AG09319 (cell line): ENCODE measurements at regions not wholly inside any gene's neighbourhood (a gene's known extent, or its start where the extent isn't known, plus 50 kb on each side); places are given as distances from the start of the nearest gene placed in this dataset.

Source experiments
- DNase-seq: peaks from one replicate; pipeline ENCODE4 v3.0.0-alpha.2; 2010; ENCODE audit warnings: low read depth; ENCODE audit errors: extremely low read depth
- CTCF ChIP-seq: IDR thresholded peaks from 2 replicates; pipeline ENCODE4 v1.5.1; 2011; ENCODE audit warnings: low read depth, mild to moderate bottlenecking, inconsistent platforms, low read length, moderate library complexity

- TF ChIP-seq CTCF, result no peak
- no peak for DNase-seq
Measured at GRCh38 chr9:109830545-109830944, 50.5 kb downstream of the PALM2AKAP2 start.

- no peak for TF ChIP-seq CTCF
- DNase-seq, result no peak
Measured at GRCh38 chr9:109831998-109832658, 52.1 kb downstream of the PALM2AKAP2 start.

GRCh38 chr9:109834855-109835254, 54.9 kb downstream of the PALM2AKAP2 start:
- DNase-seq, result no peak
- TF ChIP-seq CTCF, result no peak

GRCh38 chr9:109843641-109844040, 63.6 kb downstream of the PALM2AKAP2 start:
- no peak for DNase-seq
- no peak for TF ChIP-seq CTCF

GRCh38 chr9:109845226-109845625, 65.2 kb downstream of the PALM2AKAP2 start:
- DNase-seq, result no peak
- TF ChIP-seq CTCF, result no peak

GRCh38 chr9:109846776-109847175, 66.8 kb downstream of the PALM2AKAP2 start:
- no peak for DNase-seq
- TF ChIP-seq CTCF, result no peak

GRCh38 chr9:109852556-109852955, 72.6 kb downstream of the PALM2AKAP2 start:
- no peak for TF ChIP-seq CTCF
- no peak for DNase-seq
